ENCODE measurements at regions not wholly inside any gene's neighbourhood (a gene's known extent, or its start where the extent isn't known, plus 50 kb on each side); places are given as distances from the start of the nearest gene placed in this dataset.

GRCh38 chr1:232556351-232556750, 73.6 kb downstream of the SIPA1L2 start:
- no peak for DNase-seq (ENCODE audit: low read depth)
- no peak overlapping the region for H3K4me3 ChIP-seq (ENCODE audit: low read length)
- TF ChIP-seq, protein P1, sequence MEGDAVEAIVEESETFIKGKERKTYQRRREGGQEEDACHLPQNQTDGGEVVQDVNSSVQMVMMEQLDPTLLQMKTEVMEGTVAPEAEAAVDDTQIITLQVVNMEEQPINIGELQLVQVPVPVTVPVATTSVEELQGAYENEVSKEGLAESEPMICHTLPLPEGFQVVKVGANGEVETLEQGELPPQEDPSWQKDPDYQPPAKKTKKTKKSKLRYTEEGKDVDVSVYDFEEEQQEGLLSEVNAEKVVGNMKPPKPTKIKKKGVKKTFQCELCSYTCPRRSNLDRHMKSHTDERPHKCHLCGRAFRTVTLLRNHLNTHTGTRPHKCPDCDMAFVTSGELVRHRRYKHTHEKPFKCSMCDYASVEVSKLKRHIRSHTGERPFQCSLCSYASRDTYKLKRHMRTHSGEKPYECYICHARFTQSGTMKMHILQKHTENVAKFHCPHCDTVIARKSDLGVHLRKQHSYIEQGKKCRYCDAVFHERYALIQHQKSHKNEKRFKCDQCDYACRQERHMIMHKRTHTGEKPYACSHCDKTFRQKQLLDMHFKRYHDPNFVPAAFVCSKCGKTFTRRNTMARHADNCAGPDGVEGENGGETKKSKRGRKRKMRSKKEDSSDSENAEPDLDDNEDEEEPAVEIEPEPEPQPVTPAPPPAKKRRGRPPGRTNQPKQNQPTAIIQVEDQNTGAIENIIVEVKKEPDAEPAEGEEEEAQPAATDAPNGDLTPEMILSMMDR (conservative IDR thresholded peaks at IDR 0.05; ENCODE audit: low read depth, low read length): no peak

DNA sequence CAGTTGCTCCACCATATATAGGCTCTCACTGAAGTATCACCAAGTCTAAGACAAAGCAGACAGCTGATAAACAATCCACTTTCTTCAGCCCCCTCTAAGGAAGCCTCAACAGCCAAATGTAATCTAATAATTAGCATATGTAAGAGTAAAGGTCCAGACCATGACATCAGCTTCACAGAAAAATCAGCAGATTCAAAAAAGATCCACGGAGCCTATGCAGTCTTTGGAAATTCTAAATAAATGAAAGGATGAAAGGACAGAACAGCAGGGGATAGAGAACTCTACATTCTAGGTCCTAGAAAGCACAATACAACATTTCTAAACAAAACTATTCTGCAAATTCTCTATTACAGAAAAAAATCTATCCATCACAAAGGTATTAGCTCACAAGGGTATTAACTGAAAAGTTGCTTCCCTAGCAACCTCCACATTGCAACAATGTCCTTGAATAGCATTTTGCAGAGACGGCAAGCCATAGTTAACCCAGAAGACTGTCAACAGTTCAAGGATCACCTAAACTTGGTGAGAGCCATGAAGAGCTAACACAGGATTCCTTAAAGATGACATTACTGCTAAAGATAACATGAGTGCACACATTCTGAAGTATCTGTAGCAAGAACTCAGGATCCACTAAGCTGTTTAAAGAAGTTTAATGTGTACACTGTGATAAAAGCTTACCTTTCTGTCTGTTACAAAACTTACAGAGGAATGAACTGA, 74.3 kb downstream of the SIPA1L2 start:
- no peak for DNase-seq (ENCODE audit: low read depth)
- no peak overlapping the region for H3K4me3 ChIP-seq (ENCODE audit: low read length)
- TF ChIP-seq, protein P1 (conservative IDR thresholded peaks at IDR 0.05; ENCODE audit: low read depth, low read length): no peak

DNA sequence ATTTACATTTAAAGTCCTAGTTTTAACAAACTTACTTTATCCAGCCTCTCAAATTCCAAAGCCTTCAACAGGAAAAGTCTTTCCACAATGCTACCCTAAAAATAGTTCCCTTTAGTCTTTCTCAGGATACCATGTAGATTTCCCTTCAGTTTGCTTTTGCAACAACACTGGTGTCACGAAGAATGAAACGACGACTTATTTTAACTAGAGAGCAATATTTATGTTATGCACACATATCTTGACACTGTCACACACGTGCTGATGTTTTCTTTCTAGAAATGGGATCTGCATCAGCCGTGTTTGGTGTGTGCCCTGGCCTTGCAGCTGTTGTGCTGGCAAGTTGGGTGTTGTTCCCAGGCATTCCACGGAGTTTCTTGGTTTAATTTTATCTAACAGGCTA, 75.5 kb downstream of the SIPA1L2 start:
- no peak overlapping the region for H3K4me3 ChIP-seq (ENCODE audit: low read length)
- TF ChIP-seq, protein P1 (conservative IDR thresholded peaks at IDR 0.05; ENCODE audit: low read depth, low read length): no peak
- no peak for DNase-seq (ENCODE audit: low read depth)

DNA sequence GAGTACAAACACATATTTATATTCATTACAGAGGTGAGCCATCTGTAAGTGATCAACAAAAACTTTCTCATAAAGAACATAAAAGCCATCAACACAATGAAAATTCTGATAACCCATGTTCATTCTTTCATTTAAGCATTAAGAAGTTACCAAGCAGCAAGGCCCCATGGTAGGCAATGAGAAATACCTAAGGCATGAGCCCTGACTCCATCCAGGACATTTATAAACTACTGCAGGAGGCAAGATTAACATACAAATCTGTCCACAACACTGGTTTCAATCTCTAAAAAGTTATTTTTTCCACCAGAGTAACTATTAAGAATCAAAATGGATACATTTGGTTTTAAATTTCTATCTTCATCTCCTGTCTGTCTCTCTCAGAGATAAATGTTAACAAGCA, 76.1 kb downstream of the SIPA1L2 start:
- TF ChIP-seq, protein P1 (conservative IDR thresholded peaks at IDR 0.05; ENCODE audit: low read depth, low read length): no peak
- no peak overlapping the region for H3K4me3 ChIP-seq (ENCODE audit: low read length)
- DNase-seq (ENCODE audit: low read depth): no peak

GRCh38 chr1:232553050-232553754, 76.7 kb downstream of the SIPA1L2 start:
- TF ChIP-seq, protein P1 (conservative IDR thresholded peaks at IDR 0.05; ENCODE audit: low read depth, low read length): no peak
- H3K4me3 ChIP-seq (ENCODE audit: low read length): no peak overlapping the region
- DNase-seq (ENCODE audit: low read depth): no peak

GRCh38 chr1:232551386-232551785, 78.5 kb downstream of the SIPA1L2 start:
- DNase-seq (ENCODE audit: low read depth): no peak
- H3K4me3 ChIP-seq (ENCODE audit: low read length): no peak overlapping the region
- TF ChIP-seq, protein P1 (conservative IDR thresholded peaks at IDR 0.05; ENCODE audit: low read depth, low read length): no peak

DNA sequence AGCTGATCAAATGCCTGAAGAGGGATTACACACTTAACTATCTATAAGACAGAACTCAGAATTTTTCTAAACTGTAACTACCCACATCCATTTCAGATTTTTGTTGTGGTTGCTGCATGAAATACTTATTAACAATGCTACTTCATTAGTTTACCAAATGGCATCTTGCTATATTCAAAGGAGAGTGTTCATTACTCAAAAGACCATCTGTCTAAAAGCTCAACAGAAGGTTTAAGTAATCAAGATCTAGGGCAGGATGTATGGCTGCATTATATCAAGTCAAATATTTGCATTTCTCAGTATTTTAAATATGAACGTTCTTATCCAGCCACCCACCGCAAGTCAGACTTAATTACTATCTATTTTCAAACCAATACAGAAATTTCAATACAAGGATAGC, 79.9 kb downstream of the SIPA1L2 start:
- no peak for DNase-seq (ENCODE audit: low read depth)
- TF ChIP-seq, protein P1 (conservative IDR thresholded peaks at IDR 0.05; ENCODE audit: low read depth, low read length): no peak
- H3K4me3 ChIP-seq (ENCODE audit: low read length): no peak overlapping the region

Measured in retinal pigment epithelial cell (primary cell).